NCI-H2171 treated with DMSO at 0.1 percent for 48 hours (cell line): ENCODE measurements at regions not wholly inside any gene's neighbourhood (a gene's known extent, or its start where the extent isn't known, plus 50 kb on each side); places are given as distances from the start of the nearest gene placed in this dataset.
"Not testable (repeated sequence)": the region's sequence is repeated elsewhere in the genome, so short reads cannot be mapped to it uniquely, and the experiment has no call there.

ENCODE experiments used
- DNase-seq: peaks from one replicate; lab custom pipeline; 2025; lab: John Stamatoyannopoulos, UW

GRCh38 chr2:152273732-152274260, 61.2 kb upstream of the FMNL2 start:
- not testable (repeated sequence) for DNase-seq

DNA sequence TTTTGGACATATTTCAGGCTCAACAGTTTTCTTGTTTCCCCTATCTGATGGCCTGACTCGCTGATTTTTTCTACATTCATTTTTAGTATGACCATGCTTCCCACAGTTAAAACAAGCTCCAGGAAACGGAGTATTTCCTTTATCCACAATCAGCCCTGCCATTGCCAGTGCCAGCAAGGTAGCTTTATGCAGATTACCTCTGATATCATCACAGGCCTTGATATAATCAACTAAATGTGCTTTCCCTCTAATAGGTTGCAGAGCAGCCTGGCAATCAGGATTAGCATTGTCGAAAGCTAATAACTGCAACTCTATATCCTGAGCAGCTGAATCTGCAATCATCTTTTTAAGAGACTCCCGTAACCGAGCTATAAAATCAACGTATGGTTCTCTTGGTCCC, 57.1 kb upstream of the FMNL2 start:
- not testable (repeated sequence) for DNase-seq

DNA sequence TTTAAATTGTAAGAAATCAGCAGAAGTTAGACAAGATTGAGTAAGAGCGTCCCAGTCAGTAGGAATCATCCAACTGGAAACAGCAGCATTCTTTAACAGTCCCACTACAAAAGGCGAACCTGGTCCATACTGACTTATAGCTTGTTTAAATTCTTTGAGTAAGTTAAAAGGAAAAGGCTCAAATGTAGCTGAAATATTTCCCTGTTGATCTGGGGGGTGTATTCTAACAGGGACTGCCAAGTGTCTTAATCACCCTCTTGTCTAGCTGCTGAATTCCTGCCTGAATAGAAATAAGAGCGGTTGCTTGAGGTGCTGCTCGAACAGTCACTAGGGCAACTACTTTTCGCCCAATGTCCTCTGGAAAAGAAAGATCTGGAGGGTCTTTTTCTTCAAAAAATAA, 56.4 kb upstream of the FMNL2 start:
- no peak for DNase-seq

DNA sequence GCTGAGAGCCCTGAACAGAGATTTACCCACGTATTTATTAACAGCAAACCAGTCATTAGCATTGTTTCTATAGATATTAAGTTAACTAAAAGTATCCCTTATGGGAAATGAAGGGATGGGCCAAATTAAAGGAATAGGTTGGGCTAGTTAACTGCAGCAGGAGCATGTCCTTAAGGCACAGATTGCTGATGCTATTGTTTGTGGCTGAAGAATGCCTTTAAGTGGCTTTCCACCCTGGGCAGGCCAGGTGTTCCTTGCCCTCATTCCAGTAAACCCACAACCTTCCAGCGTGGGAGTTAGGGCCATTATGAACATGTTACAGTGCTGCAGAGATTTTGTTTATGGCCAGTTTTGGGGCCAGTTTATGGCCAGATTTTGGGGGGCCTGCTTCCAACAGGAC, 55.6 kb upstream of the FMNL2 start:
- DNase-seq: not testable (repeated sequence)

- DNase-seq: no peak
Measured at GRCh38 chr2:152280780-152281179, 54.2 kb upstream of the FMNL2 start.

DNA sequence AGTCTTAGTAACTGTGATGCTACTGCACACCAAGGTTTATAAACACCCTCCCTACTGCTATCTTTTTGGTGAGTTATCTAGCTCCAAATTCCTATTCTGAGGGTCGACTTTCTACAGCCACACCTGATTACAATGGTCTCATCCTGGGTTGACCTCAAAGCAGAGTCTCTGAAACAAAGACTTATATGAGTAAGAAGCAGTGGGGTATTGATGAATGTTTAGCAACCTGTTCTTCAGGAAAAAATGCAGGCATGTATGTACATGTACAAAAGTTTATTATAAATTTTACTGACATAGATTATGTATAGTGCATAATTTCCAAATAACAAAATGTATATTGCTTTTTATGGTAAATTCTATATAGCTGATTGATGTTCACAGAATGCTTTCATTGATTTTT, 51.6 kb upstream of the FMNL2 start:
- no peak for DNase-seq

GRCh38 chr2:152284398-152284797, 50.6 kb upstream of the FMNL2 start:
- no peak for DNase-seq
